ENCODE measurements at regions not wholly inside any gene's neighbourhood (a gene's known extent, or its start where the extent isn't known, plus 50 kb on each side); places are given as distances from the start of the nearest gene placed in this dataset.

- TF ChIP-seq ZBTB12 (CRISPR knock-in tag; IDR thresholded peaks at IDR 0.05) (no peak), JUN (IDR thresholded peaks at IDR 0.05; ENCODE audit: borderline replicate concordance, low read depth, low read length) (no peak), JUN (CRISPR knock-in tag; IDR thresholded peaks at IDR 0.05; ENCODE audit: borderline replicate concordance) (no peak), RCOR1 (IDR thresholded peaks at IDR 0.05; ENCODE audit: borderline replicate concordance in 1 of 2, low read depth in 2 of 2, low read length in 2 of 2) (no peak), NUFIP1 (IDR thresholded peaks at IDR 0.05; ENCODE audit: partially characterized antibody) (no peak), CREB3 (tag; conservative IDR thresholded peaks at IDR 0.05; ENCODE audit: low read depth) (no peak), HNRNPL (IDR thresholded peaks at IDR 0.05; ENCODE audit: low read depth, low read length) (no peak), FOXK2 (conservative IDR thresholded peaks at IDR 0.05 in 1 of 2, IDR thresholded peaks at IDR 0.05 in 1 of 2; ENCODE audit: low read depth in 2 of 2) (no peak), NCOA1 (IDR thresholded peaks at IDR 0.05; ENCODE audit: low read depth) (no peak), HDAC8 (tag; IDR thresholded peaks at IDR 0.05) (no peak)
Observed at GRCh38 chr2:106982350-106982749, 96.4 kb upstream of the ST6GAL2 start (continued).

- Histone ChIP-seq H3K9me3 (replicated peaks; ENCODE audit: control insufficient read depth, insufficient read depth, low read depth, low read length) (no peaks in the 10 kb centered on the region), H3K27me3 (ENCODE audit: control insufficient read depth in 2 of 2, insufficient read depth in 2 of 2, low read length in 2 of 2) (no peaks in the 10 kb centered on the region), H3K4me3 (no peak overlapping the region), H3K27ac (ENCODE audit: extremely low read depth, low read depth, low read length) (no peak overlapping the region), H4K20me1 (replicated peaks; ENCODE audit: control insufficient read depth, insufficient read depth, low read length) (no peaks in the 10 kb centered on the region), H3K9me1 (ENCODE audit: control insufficient read depth, insufficient read depth, low read length) (no peaks in the 10 kb centered on the region), H3K4me1 (replicated peaks in 1 of 2; ENCODE audit: control insufficient read depth in 2 of 2, insufficient read depth in 2 of 2, low read length in 2 of 2) (no peaks in the 10 kb centered on the region), H3K4me2 (ENCODE audit: insufficient read depth, low read length) (no peak overlapping the region), H3K36me3 (ENCODE audit: control insufficient read depth, insufficient read depth, low read length) (no peaks in the 10 kb centered on the region), H3K9ac (ENCODE audit: insufficient read depth in 1 of 2, low read depth in 2 of 2, low read length in 2 of 2) (no peak overlapping the region), H2AFZ (ENCODE audit: low read depth, low read length) (no peak overlapping the region), H3K79me2 (ENCODE audit: control insufficient read depth, insufficient read depth, low read length) (no peaks in the 10 kb centered on the region)
- in situ Hi-C loops (cut with MboI), result no loop called here
- ATAC-seq, result no peak
- intact Hi-C loops (cut with micrococcal nuclease), result no loop called here
- POLR2A ChIA-PET, result no interaction called here
- CTCF ChIA-PET (ENCODE audit: low intra/inter-chr PET ratio), result no interaction called here
- DNase-seq (ENCODE audit: extremely low read depth in 1 of 4, low spot score in 3 of 4), result no peak
- 0% methylated on average over 4 of the region's 4 CpGs for WGBS (ENCODE audit: insufficient coverage, low coverage, missing lambda C conversion rate)
- no TSS peak for BruUV-seq (replicated peaks)
- no peak for FAIRE-seq
- TF ChIP-seq ZNF384 (IDR thresholded peaks at IDR 0.05; ENCODE audit: low read depth, low read length), result no peak
- TF ChIP-seq CUX1 (CRISPR knock-in tag; IDR thresholded peaks at IDR 0.05), result no peak
- TF ChIP-seq TCF15 (CRISPR knock-in tag; IDR thresholded peaks at IDR 0.05), result no peak
- TF ChIP-seq ELK3 (CRISPR knock-in tag; IDR thresholded peaks at IDR 0.05), result no peak
Observed at GRCh38 chr2:106983305-106983704, 97.3 kb upstream of the ST6GAL2 start.

All from K562 (cell line).